Brain microvascular endothelial cell (primary cell): ENCODE measurements at regions not wholly inside any gene's neighbourhood (a gene's known extent, or its start where the extent isn't known, plus 50 kb on each side); places are given as distances from the start of the nearest gene placed in this dataset.

Experiments used
- DNase-seq: peaks from one replicate; pipeline ENCODE4 v3.0.0-alpha.2; 2020
- H3K27ac ChIP-seq: fragments of 250-450 bp; sonication (Bioruptor Pico); 2 replicates; pipeline ENCODE4 v1.5.1; 2020; ENCODE audit warnings: mild to moderate bottlenecking, moderate library complexity
- H3K27me3 ChIP-seq: fragments of 250-450 bp; sonication (Bioruptor Pico); replicated peaks from 2 replicates; pipeline ENCODE4 v1.5.1; 2020; ENCODE audit warnings: mild to moderate bottlenecking
- H3K36me3 ChIP-seq: fragments of 250-450 bp; sonication (Bioruptor Pico); replicated peaks from 2 replicates; pipeline ENCODE4 v1.5.1; 2020; ENCODE audit warnings: mild to moderate bottlenecking
- H3K4me3 ChIP-seq: 2 replicates; pipeline ENCODE4 v1.5.1; 2011; ENCODE audit warnings: low read depth, mild to moderate bottlenecking, control low read depth, low read length, moderate library complexity
- in situ Hi-C: cut with HindIII; loops from 2 replicates; pipeline ENCODE4 v1.10.0; 2017; ENCODE audit warnings: low sequenced_read_pairs, low pct_ligation_motif_present
- TF ChIP-seq, protein P1 (sequence below): IDR thresholded peaks from 2 replicates; pipeline ENCODE4 v1.5.1; 2011; ENCODE audit warnings: low read depth, mild to moderate bottlenecking, moderate library complexity, low read length, control low read depth, inconsistent platforms; ENCODE audit errors: missing control alignments

DNA sequence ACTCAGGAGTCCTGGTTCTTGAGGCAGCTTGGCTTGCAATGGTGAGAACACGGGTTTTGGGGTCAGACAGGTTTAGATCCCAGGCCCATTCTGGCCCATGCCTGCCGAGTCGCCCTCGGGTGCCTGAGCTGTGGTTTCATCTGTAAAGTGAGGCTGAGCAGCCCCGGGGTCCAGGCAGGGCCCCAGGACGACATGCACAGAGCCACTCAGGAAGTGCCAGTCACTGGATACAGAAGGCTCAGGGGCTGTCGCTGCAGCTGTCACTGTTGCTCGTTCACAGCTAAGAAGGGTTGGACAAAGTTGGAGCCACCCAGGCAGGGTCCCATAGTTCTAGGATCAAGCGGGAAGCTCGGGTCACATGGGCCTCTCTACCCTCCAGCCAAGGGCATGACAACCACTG is 403.1 kb downstream of the BCL11B start:
- no peak overlapping the region for H3K27ac ChIP-seq
- TF ChIP-seq, protein P1, sequence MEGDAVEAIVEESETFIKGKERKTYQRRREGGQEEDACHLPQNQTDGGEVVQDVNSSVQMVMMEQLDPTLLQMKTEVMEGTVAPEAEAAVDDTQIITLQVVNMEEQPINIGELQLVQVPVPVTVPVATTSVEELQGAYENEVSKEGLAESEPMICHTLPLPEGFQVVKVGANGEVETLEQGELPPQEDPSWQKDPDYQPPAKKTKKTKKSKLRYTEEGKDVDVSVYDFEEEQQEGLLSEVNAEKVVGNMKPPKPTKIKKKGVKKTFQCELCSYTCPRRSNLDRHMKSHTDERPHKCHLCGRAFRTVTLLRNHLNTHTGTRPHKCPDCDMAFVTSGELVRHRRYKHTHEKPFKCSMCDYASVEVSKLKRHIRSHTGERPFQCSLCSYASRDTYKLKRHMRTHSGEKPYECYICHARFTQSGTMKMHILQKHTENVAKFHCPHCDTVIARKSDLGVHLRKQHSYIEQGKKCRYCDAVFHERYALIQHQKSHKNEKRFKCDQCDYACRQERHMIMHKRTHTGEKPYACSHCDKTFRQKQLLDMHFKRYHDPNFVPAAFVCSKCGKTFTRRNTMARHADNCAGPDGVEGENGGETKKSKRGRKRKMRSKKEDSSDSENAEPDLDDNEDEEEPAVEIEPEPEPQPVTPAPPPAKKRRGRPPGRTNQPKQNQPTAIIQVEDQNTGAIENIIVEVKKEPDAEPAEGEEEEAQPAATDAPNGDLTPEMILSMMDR, result no peak

DNA sequence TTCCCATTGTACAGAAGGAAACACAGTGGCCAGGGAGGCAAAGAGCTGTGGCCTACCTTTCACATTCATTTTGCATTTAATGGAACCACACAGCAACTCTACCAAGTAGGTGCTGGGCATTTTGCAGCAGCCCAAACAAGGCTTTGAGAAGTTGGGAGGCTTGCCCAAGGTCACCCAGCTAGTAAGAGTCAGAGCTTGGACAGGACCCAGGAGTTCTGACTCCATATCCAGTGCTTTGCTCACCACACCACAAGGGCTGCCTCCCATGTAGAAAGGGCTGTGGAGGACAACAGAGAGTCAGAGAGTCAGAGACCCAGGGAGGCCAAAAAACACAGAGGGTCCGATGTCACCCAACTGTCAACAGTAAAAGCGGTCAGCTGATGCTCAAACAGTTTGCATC is 400.2 kb downstream of the BCL11B start:
- H3K27ac ChIP-seq, result no peak overlapping the region
- DNase-seq, result no peak
- TF ChIP-seq, protein P1, result no peak
- H3K36me3 ChIP-seq, result no peaks in the 10 kb centered on the region
- no peak overlapping the region for H3K4me3 ChIP-seq
- no peaks in the 10 kb centered on the region for H3K27me3 ChIP-seq
- in situ Hi-C loops, result no loop called here

More for the DNA sequence above, 403.1 kb downstream of the BCL11B start:
- no peaks in the 10 kb centered on the region for H3K27me3 ChIP-seq
- DNase-seq, result no peak
- H3K4me3 ChIP-seq, result no peak overlapping the region
- no peaks in the 10 kb centered on the region for H3K36me3 ChIP-seq
- in situ Hi-C loops, result no loop called here

DNA sequence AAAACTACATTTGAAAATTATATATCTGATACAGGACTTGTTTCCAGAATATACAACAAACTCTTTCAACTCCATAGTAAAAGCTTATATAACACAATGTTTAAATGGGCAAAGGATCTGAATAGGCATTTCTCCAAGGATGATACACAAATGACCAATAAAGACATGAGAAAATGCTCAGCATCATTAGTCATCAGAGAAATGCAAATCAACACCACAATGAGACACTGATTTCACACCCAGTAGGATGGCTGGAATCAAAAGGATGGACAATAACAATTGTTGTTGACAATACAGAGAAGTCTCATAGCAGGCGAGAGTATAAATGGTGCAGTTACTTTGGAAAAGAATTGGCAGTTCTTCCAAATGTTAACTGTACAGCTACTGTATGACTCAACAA is 394.9 kb downstream of the BCL11B start:
- TF ChIP-seq, protein P1, result no peak
- in situ Hi-C loops, result no loop called here
- H3K27me3 ChIP-seq, result no peaks in the 10 kb centered on the region
- H3K36me3 ChIP-seq, result no peaks in the 10 kb centered on the region
- no peak overlapping the region for H3K4me3 ChIP-seq
- H3K27ac ChIP-seq, result no peak overlapping the region
- no peak for DNase-seq

DNA sequence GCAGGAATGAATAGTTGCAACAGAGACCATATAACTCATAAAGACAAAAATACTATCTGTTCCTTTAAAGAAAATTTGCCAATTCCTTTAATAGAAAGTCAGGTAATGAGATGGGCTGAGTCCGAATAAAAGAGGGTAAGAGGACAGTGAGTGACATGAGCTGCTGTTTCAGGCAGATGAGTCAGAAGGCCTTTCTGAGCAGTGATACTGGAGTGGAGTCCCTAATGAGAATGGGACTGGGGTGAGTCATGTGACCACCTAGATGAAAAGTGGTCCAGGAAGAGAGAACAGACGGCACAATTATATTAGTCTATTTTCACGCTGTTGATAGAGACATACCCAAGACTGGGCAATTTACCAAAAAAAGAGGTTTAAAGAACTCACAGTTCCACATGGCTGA is 393.7 kb downstream of the BCL11B start:
- no peak for DNase-seq
- Histone ChIP-seq H3K27me3 (no peaks in the 10 kb centered on the region), H3K4me3 (no peak overlapping the region), H3K27ac (no peak overlapping the region), H3K36me3 (no peaks in the 10 kb centered on the region)
- in situ Hi-C loops, result no loop called here
- TF ChIP-seq, protein P1, result no peak

DNA sequence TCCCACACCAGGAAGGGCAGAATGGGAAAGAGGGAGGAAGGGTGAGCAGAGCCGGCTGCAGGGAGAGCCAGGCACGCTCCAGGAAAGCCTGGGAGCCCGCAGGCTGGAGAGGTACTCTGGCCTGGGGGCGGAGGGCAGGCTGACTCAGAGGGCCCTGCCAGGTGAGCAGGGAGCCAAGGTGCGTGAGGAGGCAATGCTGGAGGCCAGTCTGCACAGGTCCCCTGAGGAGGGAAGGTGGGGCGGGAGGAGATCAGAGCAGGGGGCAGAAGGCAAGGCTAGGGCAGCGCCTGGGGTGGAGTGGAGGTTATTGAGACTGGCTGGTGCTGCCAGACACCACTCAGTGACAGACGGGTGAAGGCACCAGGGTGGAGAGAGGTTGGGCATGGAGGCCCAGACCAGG is 385.0 kb downstream of the BCL11B start:
- Histone ChIP-seq H3K4me3 (no peak overlapping the region), H3K27me3 (no peaks in the 10 kb centered on the region), H3K36me3 (no peaks in the 10 kb centered on the region), H3K27ac (no peak overlapping the region)
- in situ Hi-C loops, result no loop called here
- no peak for DNase-seq
- TF ChIP-seq, protein P1, result no peak

DNA sequence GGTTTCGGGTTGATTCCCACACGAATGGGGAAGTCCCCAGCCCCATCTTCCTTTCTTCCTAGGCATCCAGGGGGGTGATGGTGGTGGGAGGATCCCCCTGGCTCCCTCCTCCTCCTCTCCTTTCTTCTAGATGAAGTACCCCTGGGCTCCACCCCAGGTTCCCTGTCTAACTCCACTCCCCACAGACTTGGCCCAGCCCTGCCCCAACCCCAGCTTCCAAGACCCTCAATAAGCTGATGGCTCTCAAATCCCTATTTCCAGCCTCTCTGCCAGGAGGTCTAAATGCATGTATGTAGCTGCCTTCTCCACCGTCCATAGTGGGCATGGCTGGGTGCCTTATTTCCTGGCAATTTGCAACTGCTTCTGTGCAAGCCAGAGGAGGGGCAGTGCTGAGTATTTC is 383.7 kb downstream of the BCL11B start:
- H3K27me3 ChIP-seq, result no peaks in the 10 kb centered on the region
- no peaks in the 10 kb centered on the region for H3K36me3 ChIP-seq
- DNase-seq, result no peak
- TF ChIP-seq, protein P1, result no peak
- no peak overlapping the region for H3K4me3 ChIP-seq
- no peak overlapping the region for H3K27ac ChIP-seq
- in situ Hi-C loops, result no loop called here
